Ascending aorta (tissue), 2 donors: ENCODE measurements at regions not wholly inside any gene's neighbourhood (a gene's known extent, or its start where the extent isn't known, plus 50 kb on each side); places are given as distances from the start of the nearest gene placed in this dataset.

Experiments used
- DNase-seq, 2 donors: peaks; one replicate each; pipeline ENCODE4 v3.0.0-alpha.2; 2019; ENCODE audit warnings: low spot score in 2 of 2
- H3K27ac ChIP-seq, 2 donors: fragments of 200-600 bp; sonication (generic); one replicate each; pipeline ENCODE4 v1.5.1; 2016 to 2017; ENCODE audit warnings: mild to moderate bottlenecking in 1 of 2
- H3K27me3 ChIP-seq: fragments of 200-600 bp; sonication (generic); one replicate; pipeline ENCODE4 v1.5.1; 2017
- H3K36me3 ChIP-seq, 2 donors: fragments of 200-600 bp; sonication (generic); one replicate each; pipeline ENCODE4 v1.5.1; 2016
- H3K4me1 ChIP-seq, 2 donors: fragments of 200-600 bp; sonication (generic); one replicate each; pipeline ENCODE4 v1.5.1; 2016 to 2017; ENCODE audit warnings: mild to moderate bottlenecking in 1 of 2
- H3K4me3 ChIP-seq, 2 donors: fragments of 200-600 bp; sonication (generic); one replicate each; pipeline ENCODE4 v1.5.1; 2016 to 2017; ENCODE audit warnings: mild to moderate bottlenecking in 1 of 2
- H3K9me3 ChIP-seq, 2 donors: fragments of 200-600 bp; sonication (generic); one replicate each; pipeline ENCODE4 v1.5.1; 2016
- intact Hi-C: fragments of 100-400 bp; cut with DNase I; formaldehyde crosslinking; loops from one replicate; pipeline ENCODE4 v1.15.1; 2023
- TF ChIP-seq, protein P1 (sequence below), 3 experiments: fragments of 200-600 bp in 2 of 3; fragments of 450-650 bp in 1 of 3; sonication (generic) in 2 of 3; IDR thresholded peaks; one replicate each; pipeline ENCODE4 v1.5.1; 2016 to 2019; ENCODE audit warnings: antibody characterized with exemption in 3 of 3, mild to moderate bottlenecking in 1 of 3, moderate library complexity in 1 of 3

- peak overlapping the region; percentile 84 to 87 for H3K27ac ChIP-seq
- no peaks in the 10 kb centered on the region for H3K27me3 ChIP-seq
- H3K4me3 ChIP-seq = peak overlapping the region; percentile 23 to 41
- no peaks in the 10 kb centered on the region for H3K9me3 ChIP-seq
- intact Hi-C loops = no loop called here
- DNase-seq = peak in 1 of 2 donors; percentile 89
- peaks cover 4 to 20% of the 10 kb centered on the region in 2 donors for H3K4me1 ChIP-seq
- H3K36me3 ChIP-seq = no peaks in the 10 kb centered on the region
- TF ChIP-seq, protein P1, sequence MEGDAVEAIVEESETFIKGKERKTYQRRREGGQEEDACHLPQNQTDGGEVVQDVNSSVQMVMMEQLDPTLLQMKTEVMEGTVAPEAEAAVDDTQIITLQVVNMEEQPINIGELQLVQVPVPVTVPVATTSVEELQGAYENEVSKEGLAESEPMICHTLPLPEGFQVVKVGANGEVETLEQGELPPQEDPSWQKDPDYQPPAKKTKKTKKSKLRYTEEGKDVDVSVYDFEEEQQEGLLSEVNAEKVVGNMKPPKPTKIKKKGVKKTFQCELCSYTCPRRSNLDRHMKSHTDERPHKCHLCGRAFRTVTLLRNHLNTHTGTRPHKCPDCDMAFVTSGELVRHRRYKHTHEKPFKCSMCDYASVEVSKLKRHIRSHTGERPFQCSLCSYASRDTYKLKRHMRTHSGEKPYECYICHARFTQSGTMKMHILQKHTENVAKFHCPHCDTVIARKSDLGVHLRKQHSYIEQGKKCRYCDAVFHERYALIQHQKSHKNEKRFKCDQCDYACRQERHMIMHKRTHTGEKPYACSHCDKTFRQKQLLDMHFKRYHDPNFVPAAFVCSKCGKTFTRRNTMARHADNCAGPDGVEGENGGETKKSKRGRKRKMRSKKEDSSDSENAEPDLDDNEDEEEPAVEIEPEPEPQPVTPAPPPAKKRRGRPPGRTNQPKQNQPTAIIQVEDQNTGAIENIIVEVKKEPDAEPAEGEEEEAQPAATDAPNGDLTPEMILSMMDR (IDR thresholded peaks at IDR 0.05) = no peak
Measured at GRCh38 chr6:167574431-167575151, 249.7 kb downstream of the TTLL2 start.

DNA sequence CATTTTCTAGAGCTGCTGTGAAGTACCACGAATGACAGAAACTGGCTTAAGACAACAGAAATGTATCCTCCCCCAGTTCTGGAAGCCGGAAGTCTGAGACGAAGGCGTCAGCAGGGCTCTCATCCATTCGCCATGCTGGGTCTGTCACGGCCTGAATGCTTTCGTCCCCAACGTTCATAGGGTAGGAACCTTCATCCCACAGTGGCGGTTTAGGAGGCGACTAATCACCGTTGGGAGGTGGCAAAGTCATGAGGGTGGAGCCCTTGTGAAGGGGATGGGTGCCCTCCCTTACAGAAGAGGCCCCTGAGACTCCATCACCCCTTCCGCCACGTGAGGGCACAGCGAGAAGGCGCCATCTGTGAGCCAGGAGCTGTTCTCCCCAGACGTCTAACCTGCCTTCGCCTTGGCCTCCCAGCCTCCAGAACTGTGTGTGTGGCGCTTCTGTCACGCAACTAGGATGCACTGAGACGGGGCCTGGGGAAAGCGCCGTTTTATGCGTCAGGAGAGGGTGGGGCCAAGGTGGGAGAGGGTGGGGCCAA, 250.3 kb downstream of the TTLL2 start:
- TF ChIP-seq, protein P1 (IDR thresholded peaks at IDR 0.05) = no peak
- H3K4me1 ChIP-seq = peaks cover 4 to 20% of the 10 kb centered on the region in 2 donors
- peak overlapping the region; percentile 84 to 87 for H3K27ac ChIP-seq
- DNase-seq = no peak
- H3K27me3 ChIP-seq = no peaks in the 10 kb centered on the region
- intact Hi-C loops = no loop called here
- H3K4me3 ChIP-seq = peak overlapping the region in 1 of 2 donors; percentile 41
- no peaks in the 10 kb centered on the region for H3K9me3 ChIP-seq
- H3K36me3 ChIP-seq = no peaks in the 10 kb centered on the region

- no peaks in the 10 kb centered on the region for H3K9me3 ChIP-seq
- no peaks in the 10 kb centered on the region for H3K27me3 ChIP-seq
- no peaks in the 10 kb centered on the region for H3K36me3 ChIP-seq
- H3K4me1 ChIP-seq = peaks cover 4 to 20% of the 10 kb centered on the region in 2 donors
- no peak overlapping the region for H3K27ac ChIP-seq
- TF ChIP-seq, protein P1 (IDR thresholded peaks at IDR 0.05) = no peak
- no peak overlapping the region for H3K4me3 ChIP-seq
- no peak for DNase-seq
- intact Hi-C loops = no loop called here
Measured at GRCh38 chr6:167576050-167576741, 250.5 kb upstream of the AFDN start.

- intact Hi-C loops = no loop called here
- peaks cover 4 to 20% of the 10 kb centered on the region in 2 donors for H3K4me1 ChIP-seq
- H3K4me3 ChIP-seq = no peak overlapping the region
- TF ChIP-seq, protein P1 (IDR thresholded peaks at IDR 0.05) = no peak
- no peak overlapping the region for H3K27ac ChIP-seq
- H3K9me3 ChIP-seq = no peaks in the 10 kb centered on the region
- DNase-seq = no peak
- H3K36me3 ChIP-seq = no peaks in the 10 kb centered on the region
- H3K27me3 ChIP-seq = no peaks in the 10 kb centered on the region
Measured at GRCh38 chr6:167576828-167577503, 249.7 kb upstream of the AFDN start.

DNA sequence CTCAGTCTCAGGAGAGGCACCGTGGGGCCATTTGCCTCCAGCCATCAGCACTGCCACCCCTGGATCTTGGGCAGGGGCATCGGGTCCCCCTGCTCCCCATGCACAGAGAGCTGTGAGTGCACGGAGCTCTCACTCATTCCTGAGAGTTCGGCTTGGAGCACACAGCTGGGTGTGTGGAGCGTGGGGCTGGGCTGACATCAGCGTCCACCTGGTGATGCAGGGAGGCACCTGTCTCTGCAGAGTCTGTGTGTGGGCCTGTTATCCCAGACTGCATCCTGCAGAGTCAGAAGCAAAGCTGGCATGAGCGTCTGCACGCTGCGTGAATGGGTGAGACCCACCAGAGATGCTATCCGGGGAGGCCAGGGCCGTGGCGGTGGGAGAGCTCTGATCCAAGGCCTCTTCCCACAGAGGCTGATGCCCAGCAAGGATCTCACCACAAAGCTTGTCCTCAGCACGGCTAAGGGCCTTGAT, 248.8 kb upstream of the AFDN start:
- Histone ChIP-seq H3K27ac (no peak overlapping the region), H3K4me3 (no peak overlapping the region), H3K9me3 (no peaks in the 10 kb centered on the region), H3K4me1 (peaks cover 4 to 18% of the 10 kb centered on the region in 2 donors), H3K36me3 (no peaks in the 10 kb centered on the region), H3K27me3 (no peaks in the 10 kb centered on the region)
- TF ChIP-seq, protein P1 (IDR thresholded peaks at IDR 0.05) = no peak
- no peak for DNase-seq
- intact Hi-C loops = no loop called here
